H1 (cell line): ENCODE measurements at regions not wholly inside any gene's neighbourhood (a gene's known extent, or its start where the extent isn't known, plus 50 kb on each side); places are given as distances from the start of the nearest gene placed in this dataset.

Source experiments
- CTCF ChIA-PET: fragments of 300-600 bp; sonication (Branson Sonifier 250); formaldehyde crosslinking; loops from one replicate; lab custom pipeline; 2021; ENCODE audit not compliant: partially characterized antibody; lab: Charles Lee
- POLR2A ChIA-PET: fragments of 300-600 bp; sonication (Branson Sonifier 250); formaldehyde crosslinking; loops from one replicate; lab custom pipeline; 2021; ENCODE audit warnings: inconsistent platforms; ENCODE audit not compliant: partially characterized antibody; lab: Charles Lee
- DNase-seq, 2 experiments: peaks; one replicate each; pipeline versions ENCODE4 v3.0.0 to v3.0.0-alpha.2; 2010 to 2022; ENCODE audit warnings: low spot score in 2 of 2, low read depth in 1 of 2, mixed read lengths in 1 of 2
- FAIRE-seq: peaks from 2 replicates; lab custom pipeline; 2011; peaks lifted over from hg19 to GRCh38; lab: Jason Lieb, UNC
- H2AFZ ChIP-seq: 2 replicates; pipeline ENCODE4 v1.8.1; 2012; ENCODE audit warnings: low read length, inconsistent platforms
- H2AK5ac ChIP-seq: 2 replicates; pipeline ENCODE4 v1.6.1; 2013; ENCODE audit warnings: low read depth, low read length
- H2BK120ac ChIP-seq: replicated peaks from 2 replicates; pipeline ENCODE3; 2013; ENCODE audit warnings: low read depth, low read length, inconsistent platforms
- H2BK12ac ChIP-seq: 2 replicates; pipeline ENCODE4 v1.6.1; 2013; ENCODE audit warnings: low read depth, low read length
- H2BK15ac ChIP-seq: 2 replicates; pipeline ENCODE4 v1.6.1; 2013; ENCODE audit warnings: low read length
- H2BK20ac ChIP-seq: 2 replicates; pipeline ENCODE4 v1.6.1; 2013; ENCODE audit warnings: low read length
- H2BK5ac ChIP-seq: 2 replicates; pipeline ENCODE4 v1.6.1; 2013; ENCODE audit warnings: low read depth, low read length
- H3K14ac ChIP-seq: 2 replicates; pipeline ENCODE4 v1.6.1; 2013; ENCODE audit warnings: inconsistent platforms; ENCODE audit not compliant: insufficient read length
- H3K18ac ChIP-seq: 2 replicates; pipeline ENCODE4 v1.6.1; 2013; ENCODE audit warnings: low read length; ENCODE audit errors: extremely low read depth
- H3K23ac ChIP-seq: 2 replicates; pipeline ENCODE4 v1.6.1; 2013; ENCODE audit warnings: inconsistent platforms; ENCODE audit not compliant: insufficient read length
- H3K23me2 ChIP-seq: 2 replicates; pipeline ENCODE4 v1.6.1; 2013; ENCODE audit warnings: low read depth, low read length
- H3K27ac ChIP-seq: 2 replicates; pipeline ENCODE4 v1.6.1; 2011; ENCODE audit warnings: low read depth, low read length, inconsistent platforms
- H3K27me3 ChIP-seq, 4 experiments: replicated peaks in 1 of 4; 1 replicate in 1 of 4; 2 replicates in 3 of 4; pipeline versions ENCODE4 v1.6.1 to v1.8.1; 2011 to 2013; ENCODE audit warnings: low read length in 3 of 4, mild to moderate bottlenecking in 3 of 4, inconsistent platforms in 2 of 4, mixed read lengths in 2 of 4, moderate library complexity in 1 of 4; ENCODE audit not compliant: control insufficient read depth in 3 of 4, insufficient read depth in 3 of 4; ENCODE audit errors: extremely low read depth in 1 of 4
- H3K36me3 ChIP-seq, 4 experiments: 2 replicates each; pipeline versions ENCODE4 v1.6.1 to v1.8.1; 2011 to 2013; ENCODE audit warnings: mild to moderate bottlenecking in 4 of 4, low read length in 3 of 4, moderate library complexity in 2 of 4, control low read depth in 1 of 4, inconsistent platforms in 1 of 4; ENCODE audit not compliant: insufficient read depth in 4 of 4, control insufficient read depth in 2 of 4
- H3K4ac ChIP-seq: replicated peaks from 2 replicates; pipeline ENCODE3; 2013; ENCODE audit warnings: low read length, low read depth, mixed read lengths, inconsistent platforms; ENCODE audit not compliant: insufficient read length
- H3K4me1 ChIP-seq, 4 experiments: replicated peaks in 1 of 4; 1 replicate in 1 of 4; 2 replicates in 3 of 4; pipeline versions ENCODE4 v1.6.1 to v1.8.1; 2011 to 2013; ENCODE audit warnings: low read length in 3 of 4, inconsistent platforms in 2 of 4, mixed read lengths in 1 of 4; ENCODE audit not compliant: insufficient read depth in 4 of 4, control insufficient read depth in 3 of 4
- H3K4me2 ChIP-seq, 2 experiments: 2 replicates each; pipeline versions ENCODE4 v1.6.1 to v1.8.1; 2011 to 2013; ENCODE audit warnings: low read depth in 2 of 2, low read length in 2 of 2, control low read depth in 1 of 2, inconsistent platforms in 1 of 2, mild to moderate bottlenecking in 1 of 2; ENCODE audit not compliant: insufficient read depth in 1 of 2
- H3K4me3 ChIP-seq, 4 experiments: fragments of 200-600, 300-600 bp in 1 of 4; sonication (generic), shearing (Covaris generic), sonication (Bioruptor Twin) in 1 of 4; 2 replicates each; pipeline versions ENCODE4 v1.5.1 to v1.8.1; 2011 to 2016; ENCODE audit warnings: low read length in 4 of 4, low read depth in 3 of 4, control low read depth in 2 of 4, inconsistent platforms in 2 of 4, mild to moderate bottlenecking in 2 of 4, mixed read lengths in 1 of 4, moderate library complexity in 1 of 4; ENCODE audit not compliant: insufficient read depth in 2 of 4; ENCODE audit errors: extremely low read depth in 1 of 4
- H3K56ac ChIP-seq: replicated peaks from 2 replicates; pipeline ENCODE3; 2013; ENCODE audit warnings: low read depth, mild to moderate bottlenecking, mixed read lengths, low read length, inconsistent platforms; ENCODE audit not compliant: insufficient read length
- H3K79me1 ChIP-seq: 2 replicates; pipeline ENCODE4 v1.6.1; 2013; ENCODE audit warnings: low read depth, low read length, control low read depth
- H3K79me2 ChIP-seq, 2 experiments: 2 replicates each; pipeline versions ENCODE4 v1.6.1 to v1.8.1; 2012 to 2013; ENCODE audit warnings: low read length in 2 of 2, mild to moderate bottlenecking in 2 of 2, inconsistent platforms in 1 of 2; ENCODE audit not compliant: insufficient read depth in 2 of 2, control insufficient read depth in 1 of 2
- H3K9ac ChIP-seq, 4 experiments: replicated peaks in 1 of 4; 1 replicate in 1 of 4; 2 replicates in 3 of 4; pipeline versions ENCODE4 v1.6.1 to v1.8.1; 2011 to 2013; ENCODE audit warnings: low read depth in 3 of 4, low read length in 3 of 4, control low read depth in 2 of 4, mild to moderate bottlenecking in 2 of 4, moderate library complexity in 2 of 4, inconsistent platforms in 1 of 4; ENCODE audit errors: extremely low read depth in 1 of 4
- H3K9me3 ChIP-seq, 2 experiments: 2 replicates each; pipeline versions ENCODE4 v1.6.1 to v1.8.1; 2012 to 2013; ENCODE audit warnings: mild to moderate bottlenecking in 2 of 2, moderate library complexity in 2 of 2, control low read depth in 1 of 2, inconsistent platforms in 1 of 2, low read depth in 1 of 2, low read length in 1 of 2, mixed read lengths in 1 of 2; ENCODE audit not compliant: insufficient read depth in 2 of 2
- H4K20me1 ChIP-seq, 2 experiments: replicated peaks in 1 of 2; 2 replicates each; pipeline versions ENCODE3 to v1.8.1; 2011 to 2013; ENCODE audit warnings: inconsistent platforms in 2 of 2, low read length in 2 of 2, mild to moderate bottlenecking in 1 of 2; ENCODE audit not compliant: insufficient read depth in 2 of 2, control insufficient read depth in 1 of 2
- H4K5ac ChIP-seq: 2 replicates; pipeline ENCODE4 v1.6.1; 2013; ENCODE audit warnings: low read length, low read depth, mixed read lengths, inconsistent platforms; ENCODE audit not compliant: insufficient read length
- H4K8ac ChIP-seq: 2 replicates; pipeline ENCODE4 v1.8.0; 2013; ENCODE audit warnings: mild to moderate bottlenecking, moderate library complexity, low read length, inconsistent platforms; ENCODE audit not compliant: insufficient read depth; ENCODE audit errors: extremely low read depth
- H4K91ac ChIP-seq: replicated peaks from 2 replicates; pipeline ENCODE3; 2013; ENCODE audit warnings: low read length, mixed read lengths, inconsistent platforms; ENCODE audit not compliant: insufficient read length
- CHD7 ChIP-seq: fragments of 300-600 bp; sonication (generic); IDR thresholded peaks from 2 replicates; pipeline ENCODE4 v1.7.1; 2012; ENCODE audit warnings: low read length, moderate library complexity, mild to moderate bottlenecking, inconsistent platforms; ENCODE audit not compliant: insufficient replicate concordance
- WGBS, 2 experiments: shearing (Covaris generic) in 1 of 2; methylation state at CpG; one replicate each; pipeline versions ENCODE4 v1.1.6 to v1.1.7; 2013 to 2015; ENCODE audit warnings: low lambda C conversion rate in 2 of 2, mixed read lengths in 2 of 2, inconsistent platforms in 1 of 2, low coverage in 1 of 2, missing lambda C conversion rate in 1 of 2; ENCODE audit not compliant: insufficient replicate concordance in 2 of 2, insufficient coverage in 1 of 2, insufficient read length in 1 of 2; ENCODE audit errors: extremely low coverage in 1 of 2, missing lambda C conversion rate in 1 of 2; 5-methylcytosine and 5-hydroxymethylcytosine counted together

GRCh38 chr10:130630135-130630534, 493.9 kb downstream of the GLRX3 start:
- no peak overlapping the region for H3K56ac ChIP-seq
- H3K4me2 ChIP-seq = no peak overlapping the region
- no peaks in the 10 kb centered on the region for H3K36me3 ChIP-seq
- H3K9me3 ChIP-seq = no peaks in the 10 kb centered on the region
- ChIA-PET POLR2A (no interaction called here), CTCF (no interaction called here)
- no peak overlapping the region for H4K5ac ChIP-seq
- H3K79me1 ChIP-seq = no peaks in the 10 kb centered on the region
- no peak overlapping the region for H4K91ac ChIP-seq
- H2BK12ac ChIP-seq = no peak overlapping the region
- H3K27ac ChIP-seq = no peak overlapping the region
- 91% methylated on average over 2 of the region's 2 CpGs; no CpG with 5 or more reads in 1 of the 2 experiments for WGBS, 2 experiments
- H3K23ac ChIP-seq = no peak overlapping the region
- H2BK5ac ChIP-seq = no peak overlapping the region
- no peak overlapping the region for H4K8ac ChIP-seq
- H3K4me1 ChIP-seq = peaks cover 0 to 4% (median 1%) of the 10 kb centered on the region in 4 experiments; a peak in 3 of 7 replicates
- no peak for TF ChIP-seq CHD7
- no peak overlapping the region for H3K4ac ChIP-seq
- no peak overlapping the region for H2AK5ac ChIP-seq
- H3K14ac ChIP-seq = no peak overlapping the region
- H2BK20ac ChIP-seq = no peak overlapping the region
- no peaks in the 10 kb centered on the region; a peak in 2 of 7 replicates for H3K27me3 ChIP-seq
- H3K79me2 ChIP-seq = no peaks in the 10 kb centered on the region
- FAIRE-seq (no peak), DNase-seq (no peak)
- no peak overlapping the region for H2BK15ac ChIP-seq
- peak overlapping the region; percentile 5; the same call in 1 of the 2 replicates for H2AFZ ChIP-seq
- H3K23me2 ChIP-seq = no peaks in the 10 kb centered on the region
- no peak overlapping the region for H3K18ac ChIP-seq
- H2BK120ac ChIP-seq = no peak overlapping the region
- no peak overlapping the region for H3K4me3 ChIP-seq
- H4K20me1 ChIP-seq = no peaks in the 10 kb centered on the region
- no peak overlapping the region for H3K9ac ChIP-seq
